ENCODE measurements at regions not wholly inside any gene's neighbourhood (a gene's known extent, or its start where the extent isn't known, plus 50 kb on each side); places are given as distances from the start of the nearest gene placed in this dataset.

DNA sequence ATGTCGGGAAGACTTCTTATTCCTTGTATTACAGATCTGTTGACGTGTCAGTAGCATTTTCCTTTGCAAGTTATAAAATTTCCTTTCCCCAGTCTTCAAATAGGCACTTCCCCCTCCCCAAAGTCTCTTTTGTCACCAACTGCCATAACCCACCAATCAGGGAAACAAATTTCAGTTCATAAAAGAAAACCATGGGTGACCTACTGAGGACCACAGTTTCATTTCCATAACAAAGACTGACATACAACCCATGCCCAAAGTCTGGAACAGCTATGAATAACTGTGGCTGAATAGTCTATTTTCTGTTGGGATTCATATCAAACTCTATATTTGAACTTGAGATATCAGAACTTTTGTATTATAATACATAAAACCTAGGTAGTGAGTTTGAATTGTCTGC is 307.8 kb downstream of the KBTBD8 start:
- H3K27ac ChIP-seq = no peak overlapping the region
- H3K9me3 ChIP-seq = no peaks in the 10 kb centered on the region
- no peak for TF ChIP-seq POLR2A (IDR thresholded peaks at IDR 0.05)
- no peak for TF ChIP-seq POLR2AphosphoS5 (IDR thresholded peaks at IDR 0.05)
- TF ChIP-seq, protein P1, sequence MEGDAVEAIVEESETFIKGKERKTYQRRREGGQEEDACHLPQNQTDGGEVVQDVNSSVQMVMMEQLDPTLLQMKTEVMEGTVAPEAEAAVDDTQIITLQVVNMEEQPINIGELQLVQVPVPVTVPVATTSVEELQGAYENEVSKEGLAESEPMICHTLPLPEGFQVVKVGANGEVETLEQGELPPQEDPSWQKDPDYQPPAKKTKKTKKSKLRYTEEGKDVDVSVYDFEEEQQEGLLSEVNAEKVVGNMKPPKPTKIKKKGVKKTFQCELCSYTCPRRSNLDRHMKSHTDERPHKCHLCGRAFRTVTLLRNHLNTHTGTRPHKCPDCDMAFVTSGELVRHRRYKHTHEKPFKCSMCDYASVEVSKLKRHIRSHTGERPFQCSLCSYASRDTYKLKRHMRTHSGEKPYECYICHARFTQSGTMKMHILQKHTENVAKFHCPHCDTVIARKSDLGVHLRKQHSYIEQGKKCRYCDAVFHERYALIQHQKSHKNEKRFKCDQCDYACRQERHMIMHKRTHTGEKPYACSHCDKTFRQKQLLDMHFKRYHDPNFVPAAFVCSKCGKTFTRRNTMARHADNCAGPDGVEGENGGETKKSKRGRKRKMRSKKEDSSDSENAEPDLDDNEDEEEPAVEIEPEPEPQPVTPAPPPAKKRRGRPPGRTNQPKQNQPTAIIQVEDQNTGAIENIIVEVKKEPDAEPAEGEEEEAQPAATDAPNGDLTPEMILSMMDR (IDR thresholded peaks at IDR 0.05) = no peak
- DNase-seq (ENCODE audit: low spot score in 2 of 2) = no peak
- H3K36me3 ChIP-seq = no peaks in the 10 kb centered on the region
- intact Hi-C loops (cut with DNase I; ENCODE audit: low total_unique reads) = no loop called here
- H3K27me3 ChIP-seq = no peaks in the 10 kb centered on the region
- H3K4me3 ChIP-seq = no peak overlapping the region
- no peaks in the 10 kb centered on the region for H3K4me1 ChIP-seq

DNA sequence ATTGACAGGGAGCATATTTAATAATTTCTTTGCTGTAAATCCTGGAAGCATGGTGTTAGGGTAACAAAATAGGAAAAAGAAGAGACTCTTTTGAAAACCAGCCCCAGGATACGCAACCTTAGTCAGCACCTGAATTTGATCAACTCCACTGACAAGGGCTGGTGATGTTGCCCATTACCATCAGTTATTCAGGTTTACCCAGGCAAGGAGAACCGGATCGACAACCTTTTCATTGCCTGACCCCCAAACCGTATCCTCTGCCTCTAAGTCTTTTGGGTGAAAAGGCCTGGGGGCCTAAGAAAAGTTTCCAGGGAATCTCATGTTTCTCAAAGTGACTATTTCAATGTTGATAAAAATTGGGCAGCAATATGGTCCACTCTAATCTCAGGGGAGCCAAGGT is 313.3 kb downstream of the KBTBD8 start:
- no peaks in the 10 kb centered on the region for H3K27me3 ChIP-seq
- TF ChIP-seq, protein P1 (IDR thresholded peaks at IDR 0.05) = no peak
- H3K36me3 ChIP-seq = no peaks in the 10 kb centered on the region
- H3K4me3 ChIP-seq = no peak overlapping the region
- DNase-seq (ENCODE audit: low spot score in 2 of 2) = no peak
- H3K4me1 ChIP-seq = no peaks in the 10 kb centered on the region
- no peaks in the 10 kb centered on the region for H3K9me3 ChIP-seq
- intact Hi-C loops (cut with DNase I; ENCODE audit: low total_unique reads) = no loop called here
- H3K27ac ChIP-seq = no peak overlapping the region

DNA sequence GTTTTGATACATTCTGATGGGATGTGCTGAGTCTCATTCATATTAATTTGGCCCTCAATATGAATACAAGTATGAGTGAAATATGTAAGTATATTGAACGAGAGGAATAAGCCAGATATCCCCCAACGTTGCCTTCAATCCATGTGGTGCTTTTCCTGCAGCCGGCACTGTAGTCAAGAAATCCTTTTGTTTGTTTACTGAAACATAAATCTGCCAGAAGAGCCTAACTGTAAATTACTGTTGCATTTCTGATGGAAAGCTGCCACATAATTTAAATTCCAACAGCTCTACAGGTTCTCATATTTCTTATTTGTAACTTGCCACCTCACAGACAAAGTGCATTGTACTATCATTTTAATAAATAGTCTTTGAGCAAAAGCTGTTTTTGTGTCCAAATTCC is 314.0 kb downstream of the KBTBD8 start:
- TF ChIP-seq, protein P1 (IDR thresholded peaks at IDR 0.05) = no peak
- TF ChIP-seq POLR2AphosphoS5 (IDR thresholded peaks at IDR 0.05) (no peak), POLR2A (IDR thresholded peaks at IDR 0.05) (no peak)
- intact Hi-C loops (cut with DNase I; ENCODE audit: low total_unique reads) = no loop called here
- Histone ChIP-seq H3K27ac (no peak overlapping the region), H3K9me3 (no peaks in the 10 kb centered on the region), H3K4me3 (no peak overlapping the region), H3K27me3 (no peaks in the 10 kb centered on the region), H3K36me3 (no peaks in the 10 kb centered on the region), H3K4me1 (no peaks in the 10 kb centered on the region)
- no peak for DNase-seq (ENCODE audit: low spot score in 2 of 2)

DNA sequence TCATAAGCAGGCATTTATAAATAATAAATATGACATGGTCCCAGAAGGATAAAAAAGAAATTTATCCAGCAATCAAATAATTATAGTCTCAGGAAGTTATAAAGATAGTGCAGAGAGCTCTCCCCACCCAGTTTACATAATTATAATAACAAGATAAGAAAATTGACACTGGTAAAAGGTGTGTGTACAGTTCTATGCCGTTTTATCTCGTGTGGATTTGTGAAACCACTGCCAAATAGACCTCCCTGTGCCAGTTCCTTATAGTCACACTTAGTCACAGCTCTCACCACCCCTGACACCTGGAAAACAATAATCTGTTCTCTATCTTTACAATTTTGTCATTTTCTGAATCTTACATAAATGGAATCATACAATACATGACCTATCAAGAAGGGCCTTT is 320.1 kb downstream of the KBTBD8 start:
- Histone ChIP-seq H3K27ac (no peak overlapping the region), H3K4me3 (no peak overlapping the region), H3K4me1 (no peaks in the 10 kb centered on the region), H3K9me3 (peaks cover 0 to 9% of the 10 kb centered on the region in 2 donors), H3K36me3 (no peaks in the 10 kb centered on the region), H3K27me3 (no peaks in the 10 kb centered on the region)
- no peak for DNase-seq (ENCODE audit: low spot score in 2 of 2)
- intact Hi-C loops (cut with DNase I; ENCODE audit: low total_unique reads) = no loop called here
- TF ChIP-seq, protein P1 (IDR thresholded peaks at IDR 0.05) = no peak
- no peak for TF ChIP-seq POLR2A (IDR thresholded peaks at IDR 0.05)
- TF ChIP-seq POLR2AphosphoS5 (IDR thresholded peaks at IDR 0.05) = no peak

DNA sequence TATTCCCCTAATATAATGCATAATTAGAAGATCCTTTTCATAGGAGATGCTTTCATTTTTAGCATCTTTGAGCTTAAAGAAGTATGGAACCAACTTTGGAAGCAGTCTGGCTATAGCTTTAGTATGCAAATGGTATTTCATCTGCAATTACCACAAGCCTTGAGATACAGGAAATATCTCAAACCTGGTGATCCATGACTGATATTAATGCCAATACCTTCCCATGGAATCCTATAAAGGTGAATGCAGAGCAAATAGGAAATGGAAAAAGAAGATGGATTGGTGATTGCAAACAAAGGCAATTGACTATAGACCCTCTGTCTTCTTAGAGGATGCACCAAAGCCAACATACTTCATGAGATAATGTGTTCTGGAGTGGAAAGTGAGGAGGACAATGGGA is 326.4 kb downstream of the KBTBD8 start:
- Histone ChIP-seq H3K27me3 (no peaks in the 10 kb centered on the region), H3K9me3 (peaks cover 0 to 9% of the 10 kb centered on the region in 2 donors), H3K4me1 (no peaks in the 10 kb centered on the region), H3K36me3 (no peaks in the 10 kb centered on the region), H3K27ac (no peak overlapping the region), H3K4me3 (no peak overlapping the region)
- TF ChIP-seq POLR2A (IDR thresholded peaks at IDR 0.05) = no peak
- TF ChIP-seq, protein P1 (IDR thresholded peaks at IDR 0.05) = no peak
- intact Hi-C loops (cut with DNase I; ENCODE audit: low total_unique reads) = no loop called here
- DNase-seq (ENCODE audit: low spot score in 2 of 2) = no peak

Measured in breast epithelium (tissue), 4 donors.